Activated CD8-positive, alpha-beta memory T cell treated with anti-CD3 and anti-CD28 coated beads for 48 hours (primary cell): ENCODE measurements at regions not wholly inside any gene's neighbourhood (a gene's known extent, or its start where the extent isn't known, plus 50 kb on each side); places are given as distances from the start of the nearest gene placed in this dataset.

Experiments
- DNase-seq, 3 experiments: peaks; one replicate each; pipeline ENCODE4 v3.0.0-alpha.2; 2020; ENCODE audit warnings: low read depth in 2 of 3, low spot score in 2 of 3

- no peak for DNase-seq
Observed at GRCh38 chr4:124276461-124276860, 436.1 kb downstream of the ANKRD50 start.

GRCh38 chr4:124277691-124278090 is 434.8 kb downstream of the ANKRD50 start:
- DNase-seq = no peak

GRCh38 chr4:124278477-124278876 is 434.1 kb downstream of the ANKRD50 start:
- DNase-seq = no peak

GRCh38 chr4:124279741-124280140 is 432.8 kb downstream of the ANKRD50 start:
- no peak for DNase-seq

- DNase-seq = no peak
Observed at GRCh38 chr4:124282301-124282898, 430.1 kb downstream of the ANKRD50 start.

- DNase-seq = no peak
Observed at GRCh38 chr4:124288706-124289486, 423.6 kb downstream of the ANKRD50 start.

- no peak for DNase-seq
Observed at GRCh38 chr4:124290678-124291077, 421.9 kb downstream of the ANKRD50 start.

- no peak for DNase-seq
Observed at GRCh38 chr4:124295413-124295812, 417.1 kb downstream of the ANKRD50 start.

GRCh38 chr4:124304941-124305340 is 407.6 kb downstream of the ANKRD50 start:
- DNase-seq = no peak

GRCh38 chr4:124306352-124306751 is 406.2 kb downstream of the ANKRD50 start:
- no peak for DNase-seq

GRCh38 chr4:124307143-124307542 is 405.4 kb downstream of the ANKRD50 start:
- no peak for DNase-seq

- no peak for DNase-seq
Observed at GRCh38 chr4:124318292-124318691, 394.2 kb downstream of the ANKRD50 start.

- DNase-seq = no peak
Observed at GRCh38 chr4:124321364-124321763, 391.2 kb downstream of the ANKRD50 start.

- DNase-seq = no peak
Observed at GRCh38 chr4:124322234-124323065, 390.1 kb downstream of the ANKRD50 start.

GRCh38 chr4:124325690-124326089 is 386.8 kb downstream of the ANKRD50 start:
- no peak for DNase-seq

- no peak for DNase-seq
Observed at GRCh38 chr4:124329134-124329533, 383.4 kb downstream of the ANKRD50 start.

- no peak for DNase-seq
Observed at GRCh38 chr4:124330045-124330444, 382.5 kb downstream of the ANKRD50 start.

- DNase-seq = no peak
Observed at GRCh38 chr4:124331781-124332180, 380.8 kb downstream of the ANKRD50 start.

GRCh38 chr4:124333466-124333865 is 379.1 kb downstream of the ANKRD50 start:
- no peak for DNase-seq

- DNase-seq = no peak
Observed at GRCh38 chr4:124334119-124334518, 378.4 kb downstream of the ANKRD50 start.

GRCh38 chr4:124337874-124338273 is 374.7 kb downstream of the ANKRD50 start:
- no peak for DNase-seq

GRCh38 chr4:124343661-124344171 is 368.8 kb downstream of the ANKRD50 start:
- no peak for DNase-seq
